Amygdala (tissue), 56 donors: ENCODE measurements at regions not wholly inside any gene's neighbourhood (a gene's known extent, or its start where the extent isn't known, plus 50 kb on each side); places are given as distances from the start of the nearest gene placed in this dataset.
A peak's percentile ranks its signal among the peaks of the same experiment; 100 is the strongest.

ENCODE experiments used
- DNase-seq, 56 donors: peaks; one replicate each; lab custom pipeline; 2025; lab: John Stamatoyannopoulos, UW

GRCh38 chr13:103788061-103788652, 721.9 kb upstream of the SLC10A2 start:
- peak in 2 of 56 donors; percentile 1 to 2 for DNase-seq

- DNase-seq = no peak
Measured at GRCh38 chr13:103772576-103772975, 706.4 kb upstream of the SLC10A2 start.

- DNase-seq = no peak
Measured at GRCh38 chr13:103762523-103762922, 696.3 kb upstream of the SLC10A2 start.

- no peak for DNase-seq
Measured at GRCh38 chr13:103759361-103759760, 693.1 kb upstream of the SLC10A2 start.

- no peak for DNase-seq
Measured at GRCh38 chr13:103758222-103758621, 692.0 kb upstream of the SLC10A2 start.

GRCh38 chr13:103757361-103757760, 691.1 kb upstream of the SLC10A2 start:
- DNase-seq = no peak

GRCh38 chr13:103754783-103755182, 688.6 kb upstream of the SLC10A2 start:
- no peak for DNase-seq

GRCh38 chr13:103734837-103735236, 668.6 kb upstream of the SLC10A2 start:
- DNase-seq = no peak

GRCh38 chr13:103731959-103732358, 665.7 kb upstream of the SLC10A2 start:
- no peak for DNase-seq

- no peak for DNase-seq
Measured at GRCh38 chr13:103730407-103730806, 664.2 kb upstream of the SLC10A2 start.

GRCh38 chr13:103726808-103727207, 660.6 kb upstream of the SLC10A2 start:
- DNase-seq = no peak

- DNase-seq = no peak
Measured at GRCh38 chr13:103716718-103717117, 650.5 kb upstream of the SLC10A2 start.

GRCh38 chr13:103715335-103715734, 649.1 kb upstream of the SLC10A2 start:
- DNase-seq = no peak

GRCh38 chr13:103703246-103703645, 637.0 kb upstream of the SLC10A2 start:
- no peak for DNase-seq

GRCh38 chr13:103698000-103698399, 631.8 kb upstream of the SLC10A2 start:
- no peak for DNase-seq

GRCh38 chr13:103695320-103695719, 629.1 kb upstream of the SLC10A2 start:
- DNase-seq = no peak

GRCh38 chr13:103694471-103694870, 628.3 kb upstream of the SLC10A2 start:
- DNase-seq = no peak

GRCh38 chr13:103694033-103694432, 627.8 kb upstream of the SLC10A2 start:
- no peak for DNase-seq

GRCh38 chr13:103692442-103692841, 626.2 kb upstream of the SLC10A2 start:
- no peak for DNase-seq

GRCh38 chr13:103676329-103676728, 610.1 kb upstream of the SLC10A2 start:
- no peak for DNase-seq

GRCh38 chr13:103671547-103671946, 605.3 kb upstream of the SLC10A2 start:
- no peak for DNase-seq

- no peak for DNase-seq
Measured at GRCh38 chr13:103663996-103664395, 597.8 kb upstream of the SLC10A2 start.

GRCh38 chr13:103656311-103656710, 590.1 kb upstream of the SLC10A2 start:
- DNase-seq = no peak
